NCI-H146 (cell line): ENCODE measurements at regions not wholly inside any gene's neighbourhood (a gene's known extent, or its start where the extent isn't known, plus 50 kb on each side); places are given as distances from the start of the nearest gene placed in this dataset.
A peak's percentile ranks its signal among the peaks of the same experiment; 100 is the strongest.
"Not testable (repeated sequence)": the region's sequence is repeated elsewhere in the genome, so short reads cannot be mapped to it uniquely, and the experiment has no call there.

Source experiments
- DNase-seq: peaks from one replicate; lab custom pipeline; 2025; lab: John Stamatoyannopoulos, UW

DNA sequence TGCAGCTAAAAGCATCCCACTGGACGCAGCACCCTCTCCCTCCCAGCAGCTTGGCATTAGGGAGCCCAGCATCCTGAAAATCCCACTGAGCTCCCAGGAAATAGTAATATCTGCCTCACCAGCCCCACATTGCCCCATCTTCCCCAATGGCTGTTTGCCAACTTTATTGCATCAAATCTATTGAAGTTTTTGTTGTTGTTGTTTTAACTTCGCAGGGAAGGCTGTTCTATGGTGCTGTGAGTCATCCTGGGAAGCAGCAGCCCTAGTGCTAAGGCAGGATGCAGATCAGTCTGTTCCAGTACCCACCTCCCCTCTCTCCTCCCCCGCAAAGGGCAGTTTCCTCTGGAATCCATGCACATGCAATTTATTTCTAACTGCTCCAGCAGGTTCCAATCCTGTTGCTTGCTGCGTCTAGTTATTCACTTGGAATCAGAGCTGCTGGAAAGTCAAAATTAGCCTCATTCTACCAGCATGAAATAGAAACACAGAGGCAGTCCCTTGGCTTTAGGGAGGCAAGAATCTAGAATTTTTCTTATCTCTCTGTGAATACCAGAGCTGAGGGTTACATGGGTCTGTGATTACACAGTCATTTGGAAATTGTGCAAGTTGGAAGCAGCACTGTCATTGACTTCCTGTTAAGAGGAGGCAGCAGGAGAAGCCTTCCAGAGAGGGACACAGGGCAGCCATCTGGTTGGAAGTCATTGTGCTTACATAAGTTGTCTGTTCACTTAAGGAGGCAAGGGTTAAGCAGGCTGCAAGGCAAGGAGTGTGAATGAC lies 115.9 kb upstream of the CACUL1 start:
- no peak for DNase-seq

DNA sequence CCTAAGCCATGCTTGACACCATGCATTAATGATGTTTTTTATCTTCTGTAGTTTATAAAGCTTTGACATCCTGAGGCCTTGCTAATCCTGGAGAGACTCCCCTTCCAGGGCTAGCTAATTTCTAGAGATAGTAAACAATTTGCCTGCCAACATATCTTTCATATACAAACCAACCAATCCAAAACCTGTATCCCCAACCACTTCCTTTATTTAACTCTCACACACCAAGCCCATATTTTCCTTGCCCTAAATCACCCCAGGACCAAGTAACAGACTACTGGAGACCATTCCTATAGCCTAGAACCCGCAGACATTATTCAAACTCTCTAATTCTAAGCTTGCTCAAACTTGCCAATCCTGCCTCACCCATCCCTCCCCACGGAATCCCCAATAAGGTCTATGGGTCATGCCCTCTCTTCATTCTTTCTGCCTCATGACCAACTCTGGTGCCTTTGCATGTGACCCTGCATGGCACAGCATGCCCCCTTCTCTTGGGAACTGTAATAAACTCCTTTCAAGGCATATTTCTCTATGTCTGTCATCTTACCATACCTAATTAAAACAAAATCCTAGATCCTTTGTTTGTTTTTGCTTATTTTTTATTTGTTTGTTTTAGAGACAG lies 116.6 kb upstream of the CACUL1 start:
- DNase-seq = no peak

DNA sequence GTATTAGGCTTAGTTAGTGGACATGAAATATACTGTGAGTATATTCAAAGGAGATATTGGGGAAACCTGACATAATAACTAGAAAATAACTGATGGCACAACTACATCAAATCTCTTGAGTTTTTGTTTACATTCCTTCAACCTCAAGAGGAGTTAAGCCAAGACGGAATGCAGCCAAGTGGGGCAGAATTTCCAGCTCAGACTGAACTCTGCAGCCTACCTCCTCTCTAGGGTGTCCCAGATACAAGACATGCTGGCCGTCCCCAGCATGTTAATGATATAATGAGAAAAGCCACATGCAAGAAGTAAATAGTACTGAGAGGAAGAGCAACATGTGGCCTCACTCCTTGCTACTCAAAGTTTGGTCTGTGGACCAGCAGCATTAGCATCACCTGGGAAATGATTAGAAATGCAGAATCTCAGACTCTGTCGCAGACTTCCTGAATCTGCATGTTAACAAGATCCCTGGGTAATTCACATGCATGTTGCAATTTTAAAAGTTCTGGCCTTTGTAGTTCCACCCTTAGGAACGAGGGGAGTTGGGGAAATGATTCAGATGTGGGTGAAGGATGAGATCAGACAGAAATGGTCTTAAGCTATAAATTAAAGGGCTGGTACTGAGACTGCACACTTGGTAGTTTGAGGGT lies 118.4 kb upstream of the CACUL1 start:
- no peak for DNase-seq

DNA sequence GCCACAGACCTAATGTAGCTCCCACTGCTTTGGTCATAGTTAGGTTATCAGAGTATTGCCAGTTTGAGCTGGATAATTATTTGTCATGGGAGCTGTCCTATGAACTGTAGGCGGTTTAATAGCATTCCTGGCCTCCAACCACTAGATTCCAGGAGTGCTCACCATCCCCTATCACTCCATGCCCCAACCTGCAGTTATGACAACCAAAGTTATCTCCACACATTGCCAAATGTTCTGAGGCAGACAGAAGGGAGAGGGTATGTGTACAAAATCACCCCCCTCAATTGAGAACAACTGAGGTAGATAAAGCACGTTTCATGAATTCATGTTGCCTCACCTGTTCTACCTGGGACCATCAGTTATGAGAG lies 119.0 kb upstream of the CACUL1 start:
- no peak for DNase-seq

DNA sequence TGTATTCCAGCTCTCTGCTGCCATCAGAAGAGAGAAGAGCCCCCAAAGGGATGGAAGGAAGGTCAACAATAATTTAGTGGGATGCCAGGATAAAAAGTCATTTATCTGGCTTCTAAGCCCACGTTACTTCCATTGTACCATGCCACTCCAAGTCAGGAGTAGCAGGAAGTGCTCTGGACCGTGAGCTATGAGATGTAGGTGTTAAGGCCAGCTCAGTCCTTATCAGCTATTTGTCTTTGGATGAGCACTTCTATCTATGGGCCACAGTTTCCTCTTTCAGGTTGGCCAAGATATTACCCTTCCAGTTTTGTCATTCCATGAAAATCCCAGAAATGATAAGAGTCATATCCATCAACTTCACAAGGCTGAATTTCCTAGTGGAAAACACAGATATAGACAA lies 119.4 kb upstream of the CACUL1 start:
- no peak for DNase-seq

DNA sequence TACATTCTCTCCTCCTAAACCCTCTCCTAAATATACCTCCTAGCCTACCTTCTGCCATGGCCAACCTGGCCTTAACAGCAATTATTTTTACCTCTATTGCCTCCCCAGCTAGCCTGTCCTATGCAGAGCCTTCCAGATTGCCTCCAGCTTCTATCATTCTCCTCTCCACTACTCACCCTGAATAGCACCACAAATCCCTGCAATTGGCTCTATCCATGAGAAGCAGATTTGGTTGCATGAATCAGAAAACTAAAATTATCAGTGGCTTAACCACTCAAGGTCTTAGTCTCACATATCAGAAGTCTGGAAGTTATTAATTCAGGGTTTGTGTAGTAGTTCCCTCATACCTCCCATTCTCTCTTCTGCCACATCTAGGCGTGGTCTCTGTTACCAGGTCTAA lies 120.3 kb upstream of the CACUL1 start:
- DNase-seq = no peak

DNA sequence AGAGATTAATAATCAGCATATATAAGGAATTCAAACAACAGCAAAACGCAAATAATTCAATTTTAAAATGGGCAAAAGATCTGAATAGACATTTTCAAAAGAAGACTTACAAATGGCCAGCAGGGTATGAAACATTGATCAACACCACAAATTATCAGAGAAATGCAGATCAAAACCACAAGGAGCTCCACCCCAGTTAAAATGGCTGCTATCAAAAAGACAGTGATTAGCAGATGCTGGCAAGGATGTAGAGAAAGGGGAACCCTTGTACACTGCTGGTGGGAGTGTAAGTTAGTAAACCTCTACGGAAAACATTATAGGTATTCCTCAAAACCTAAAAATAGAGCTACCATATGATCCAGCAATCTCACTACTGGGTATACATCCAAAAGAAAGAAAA lies 128.0 kb upstream of the CACUL1 start:
- no peak for DNase-seq

DNA sequence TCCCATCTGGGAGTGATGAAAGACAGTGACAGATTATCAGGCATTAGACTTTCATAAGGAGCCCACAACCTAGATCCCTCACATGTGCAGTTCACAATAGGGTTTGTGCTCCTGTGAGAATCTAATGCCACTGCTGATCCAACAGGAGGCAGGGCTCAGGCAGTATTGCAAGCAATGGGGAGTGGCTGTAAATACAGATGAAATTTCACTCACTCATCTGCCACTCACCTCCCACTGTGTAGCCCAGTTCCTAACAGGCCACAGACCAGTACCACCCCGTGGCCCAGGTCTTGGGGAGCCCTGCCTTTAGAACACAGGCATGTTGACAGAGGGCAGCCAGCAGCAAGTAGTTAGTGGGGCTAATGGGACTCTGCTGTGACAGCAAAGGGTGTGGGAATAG lies 137.3 kb upstream of the NANOS1 start:
- DNase-seq = no peak

DNA sequence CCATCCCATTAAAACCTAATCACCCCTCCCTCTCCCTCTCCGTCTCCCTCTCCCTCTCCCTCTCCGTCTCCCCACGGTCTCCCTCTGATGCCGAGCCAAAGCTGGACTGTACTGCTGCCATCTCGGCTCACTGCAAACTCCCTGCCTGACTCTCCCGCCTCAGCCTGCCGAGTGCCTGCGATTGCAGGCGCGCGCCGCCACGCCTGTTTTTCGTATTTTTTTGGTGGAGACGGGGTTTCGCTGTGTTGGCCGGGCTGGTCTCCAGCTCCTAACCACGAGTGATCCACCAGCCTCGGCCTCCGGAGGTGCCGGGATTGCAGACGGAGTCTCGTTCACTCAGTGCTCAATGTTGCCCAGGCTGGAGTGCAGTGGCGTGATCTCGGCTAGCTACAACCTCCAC lies 134.6 kb upstream of the NANOS1 start:
- DNase-seq = not testable (repeated sequence)

DNA sequence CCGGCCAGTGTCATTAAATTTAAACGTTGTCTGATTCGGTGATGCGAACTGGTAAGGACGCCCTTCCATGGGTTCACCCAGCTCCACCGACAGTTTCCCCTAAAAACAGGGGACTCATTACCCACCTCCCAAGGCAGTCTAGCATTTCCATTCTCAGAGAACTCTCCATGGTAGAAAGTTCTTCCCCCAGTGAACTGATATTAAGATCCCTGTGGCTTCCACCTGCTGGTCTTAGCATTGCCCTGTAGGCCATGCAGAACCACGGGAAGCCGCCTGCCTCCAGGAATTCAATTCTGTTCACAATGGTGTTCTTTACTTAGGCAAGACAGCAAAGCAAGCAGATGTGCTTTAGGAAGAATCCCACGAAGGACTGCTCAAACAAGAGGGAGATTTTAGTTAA lies 128.9 kb upstream of the NANOS1 start:
- peak; percentile 7 for DNase-seq

DNA sequence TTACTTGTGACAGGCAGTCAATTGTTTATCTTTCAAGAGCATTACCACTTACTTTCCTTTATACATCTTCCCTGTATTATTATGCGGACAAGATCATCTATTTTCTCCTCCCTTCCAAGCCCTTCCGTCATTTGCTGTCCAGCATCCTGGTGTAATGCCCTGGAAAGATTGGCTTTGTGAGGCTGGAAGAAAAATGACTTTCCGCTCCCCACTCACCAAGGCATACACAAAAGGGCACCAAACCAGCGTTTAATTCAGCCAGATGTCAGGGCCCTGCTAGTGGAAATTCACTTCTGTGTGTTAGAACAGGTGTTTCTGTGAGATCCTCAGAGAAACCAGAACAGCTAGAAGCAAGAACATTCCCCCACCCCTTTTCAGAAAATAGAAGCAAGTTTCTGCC lies 128.1 kb upstream of the NANOS1 start:
- DNase-seq = no peak

DNA sequence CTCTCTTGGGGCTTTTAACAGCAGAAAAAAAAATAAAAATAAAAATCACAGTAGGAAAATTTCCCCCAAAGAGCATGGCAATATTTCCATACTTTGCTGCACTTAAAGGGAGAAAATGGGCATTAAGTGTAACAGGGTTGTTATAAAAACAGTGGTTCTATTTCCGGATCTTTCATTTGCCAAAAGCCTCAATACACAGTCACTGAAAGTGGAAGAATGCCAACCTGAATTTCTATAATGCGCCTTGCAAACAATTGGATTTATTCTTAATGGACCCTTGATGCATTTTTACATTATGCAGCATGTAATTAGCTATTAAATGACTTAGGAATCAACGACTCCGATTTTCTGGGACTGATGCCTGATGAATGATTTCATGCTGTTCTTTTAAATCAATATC lies 127.6 kb upstream of the NANOS1 start:
- no peak for DNase-seq

DNA sequence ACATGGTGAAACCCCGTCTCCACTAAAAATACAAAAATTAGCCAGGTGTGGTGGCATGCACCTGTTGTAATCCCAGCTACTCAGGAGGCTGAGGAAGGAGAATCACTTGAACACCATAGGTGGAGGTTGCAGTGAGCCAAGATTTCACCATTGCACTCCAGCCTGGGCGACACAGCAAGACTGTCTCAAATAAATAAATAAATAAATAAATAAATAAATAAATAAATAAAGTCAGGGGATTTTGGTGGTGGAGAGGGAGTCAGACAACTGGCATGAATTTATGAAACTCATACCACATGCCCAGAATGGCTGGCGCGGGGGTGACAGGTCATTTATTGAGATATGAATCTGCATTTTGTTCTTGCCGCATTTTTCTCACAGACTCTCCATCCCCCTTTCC lies 126.9 kb upstream of the NANOS1 start:
- DNase-seq = not testable (repeated sequence)

DNA sequence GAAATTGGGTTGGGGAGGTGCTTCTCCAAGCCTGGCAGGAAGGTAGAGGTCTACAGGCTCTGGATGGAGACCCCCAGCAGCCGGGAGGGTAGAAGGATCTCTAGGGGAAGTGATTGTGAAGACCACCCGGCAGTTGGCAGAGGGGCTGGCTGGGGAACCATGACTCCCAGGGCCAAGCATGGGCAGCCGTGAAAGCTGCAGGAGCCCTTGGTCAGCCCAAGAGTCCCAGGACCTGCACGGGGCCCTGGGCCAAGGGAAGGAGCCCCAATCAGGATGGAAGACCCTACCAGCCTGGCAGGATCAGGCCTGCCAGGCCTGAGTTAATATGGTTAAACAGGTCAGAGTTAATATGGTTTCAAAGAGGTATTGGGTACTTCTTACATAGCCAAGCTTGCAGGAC lies 126.3 kb upstream of the NANOS1 start:
- DNase-seq = no peak

DNA sequence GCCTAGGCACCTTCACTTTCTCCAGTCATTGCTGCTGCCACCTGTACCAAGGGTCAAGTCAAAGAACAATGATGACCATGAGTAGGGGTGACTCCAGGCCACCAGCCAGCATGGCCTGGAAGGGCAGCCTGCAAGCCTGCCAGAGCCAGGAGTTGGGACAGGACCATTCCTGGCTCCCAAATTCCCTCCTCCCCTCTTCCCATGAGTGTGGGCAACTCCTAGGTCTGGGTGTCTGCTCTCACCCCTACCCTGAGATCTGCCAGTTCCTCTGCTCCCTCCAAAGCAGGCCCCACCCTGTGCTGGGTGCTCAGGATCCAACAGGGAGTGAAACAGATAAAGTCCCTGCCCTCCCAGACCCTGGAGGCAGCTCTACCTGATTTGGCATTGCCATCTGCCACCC lies 125.8 kb upstream of the NANOS1 start:
- DNase-seq = no peak

DNA sequence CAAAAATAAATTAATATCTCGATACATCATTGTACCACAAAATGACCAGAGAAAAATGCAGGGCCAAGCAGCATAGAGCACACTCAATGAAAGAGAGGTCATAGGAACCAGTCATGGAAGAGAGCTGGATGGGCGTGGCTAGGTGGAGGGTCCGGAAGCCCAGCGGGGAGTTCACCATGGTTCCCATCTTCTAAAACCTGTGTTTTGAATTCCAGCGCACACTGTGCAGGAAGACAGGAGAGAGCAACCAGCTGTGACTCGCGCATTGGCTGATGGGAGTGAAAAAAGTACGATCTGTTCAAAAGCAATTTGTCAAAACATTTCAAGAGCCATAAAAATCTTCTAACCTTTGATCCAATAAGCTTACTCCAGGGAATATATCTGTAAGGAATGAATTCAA lies 125.2 kb upstream of the NANOS1 start:
- DNase-seq = peak; percentile 6

DNA sequence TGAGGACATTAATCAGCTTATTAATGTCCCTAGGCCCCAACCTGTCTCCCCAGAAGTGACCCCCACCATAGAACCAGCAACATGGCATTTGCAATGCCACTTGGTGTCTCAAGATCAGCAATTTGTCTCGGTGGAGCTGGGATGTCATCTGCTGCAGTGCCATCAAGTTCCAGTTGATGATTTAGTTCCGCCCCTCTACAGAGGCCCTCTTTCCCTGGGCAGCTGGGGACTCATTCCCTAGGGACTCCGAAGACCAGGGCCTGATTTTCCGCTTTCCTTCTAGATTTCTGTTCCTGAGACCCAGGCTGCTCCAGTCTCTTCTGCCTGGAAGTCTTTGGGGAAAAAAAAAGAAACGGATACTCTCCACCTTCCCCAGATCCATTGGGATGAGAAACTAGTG lies 122.5 kb upstream of the NANOS1 start:
- no peak for DNase-seq

DNA sequence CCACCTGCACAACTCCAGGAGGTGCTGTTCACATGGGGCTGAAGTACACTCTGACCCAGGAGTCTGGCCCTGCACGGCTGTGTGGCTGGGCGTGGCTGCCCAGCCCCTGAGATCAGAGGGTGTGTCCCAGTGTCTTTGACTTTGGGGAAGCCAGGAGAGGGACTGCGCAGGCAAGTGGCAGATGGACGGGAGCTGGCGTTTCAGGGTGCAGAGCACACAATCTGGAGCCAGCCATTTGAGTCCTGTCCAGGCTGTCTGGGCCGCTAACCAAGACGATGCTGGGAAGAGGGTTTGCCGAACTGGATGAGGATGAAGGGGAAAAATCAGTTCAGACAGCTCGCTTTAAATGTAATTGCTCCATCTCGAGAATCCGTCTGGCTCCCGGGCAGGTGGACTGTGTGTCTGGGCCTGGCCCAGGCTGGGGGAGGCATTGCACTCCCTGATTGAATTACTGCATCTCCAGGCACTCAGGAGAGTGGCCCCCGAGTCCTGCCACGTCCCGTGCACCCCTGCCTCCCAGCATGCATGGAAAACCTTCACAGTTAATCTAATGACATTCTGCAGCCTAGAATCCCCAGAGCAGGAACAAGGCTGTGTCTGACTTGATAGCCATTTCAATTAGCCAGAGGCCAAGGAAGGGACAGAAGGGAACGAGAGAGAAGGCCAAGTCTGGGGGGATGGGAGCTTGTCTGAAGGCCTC lies 120.8 kb upstream of the NANOS1 start:
- DNase-seq = no peak

DNA sequence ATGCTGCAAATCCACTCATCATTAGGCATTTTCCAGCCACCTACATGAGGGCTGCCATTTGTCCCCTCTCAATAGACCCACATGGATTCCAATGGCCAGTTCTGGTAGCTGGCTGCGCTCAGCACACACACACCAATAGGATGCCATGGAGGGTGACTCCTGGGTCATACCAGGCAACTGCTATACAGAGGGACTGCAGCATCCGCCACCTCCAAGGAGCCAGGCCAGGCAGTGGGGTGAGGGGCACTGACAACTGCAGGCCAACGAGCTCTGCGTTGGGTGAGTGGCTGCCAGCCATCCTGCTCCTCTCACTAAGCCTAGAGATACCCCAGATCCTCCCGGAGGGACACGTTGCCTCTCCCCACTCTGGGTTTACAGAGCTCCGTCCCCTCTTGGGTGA lies 118.8 kb upstream of the NANOS1 start:
- no peak for DNase-seq

DNA sequence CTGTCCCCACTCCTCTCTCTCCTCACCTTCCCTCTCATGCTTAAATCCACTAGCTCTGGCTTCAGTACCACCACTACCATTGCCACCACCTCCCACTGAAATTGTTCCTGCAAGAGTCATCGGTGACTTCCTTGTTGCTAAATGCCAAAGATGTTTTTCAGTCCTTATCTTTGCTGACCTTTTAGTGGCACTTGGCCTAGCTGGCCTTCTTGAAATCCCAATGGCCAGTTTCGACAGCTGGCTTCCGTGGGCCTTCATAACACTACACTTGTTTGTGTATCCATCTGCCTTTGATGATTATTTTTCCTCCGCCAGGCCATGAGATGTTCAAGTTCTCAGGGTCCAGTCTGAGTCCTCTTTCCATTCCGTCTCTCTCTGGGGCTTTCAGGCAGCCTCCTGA lies 118.2 kb upstream of the NANOS1 start:
- DNase-seq = no peak

DNA sequence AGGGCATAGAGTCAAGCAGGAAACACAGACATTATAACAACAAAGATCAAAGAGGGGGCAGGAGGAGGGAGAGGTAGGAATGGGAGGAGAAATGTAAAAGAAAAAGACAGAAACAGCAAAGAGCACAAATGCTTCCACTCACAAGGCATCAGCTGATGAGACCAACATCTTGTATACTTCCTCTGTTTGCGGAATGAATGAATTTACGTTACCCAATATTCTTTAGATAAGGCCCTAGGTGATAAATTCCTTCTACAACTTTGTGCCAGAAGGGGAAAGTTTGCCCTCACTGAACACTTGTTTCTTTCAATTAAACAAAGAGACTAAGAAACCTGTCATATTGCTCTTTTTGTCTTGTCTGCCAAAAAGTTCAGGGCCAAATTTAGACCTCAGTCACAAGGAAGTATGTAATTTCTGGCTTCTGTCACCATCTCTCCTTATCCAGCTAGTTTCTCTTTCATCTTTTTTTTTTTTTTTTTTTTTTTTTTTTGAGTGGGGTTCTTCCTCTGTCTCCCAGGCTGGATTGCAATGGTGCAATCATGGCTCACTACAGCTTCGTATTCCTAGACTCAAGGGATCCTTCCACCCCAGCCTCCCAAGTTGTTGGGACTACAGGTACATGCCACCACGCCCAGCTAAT lies 116.4 kb upstream of the NANOS1 start:
- DNase-seq = no peak

DNA sequence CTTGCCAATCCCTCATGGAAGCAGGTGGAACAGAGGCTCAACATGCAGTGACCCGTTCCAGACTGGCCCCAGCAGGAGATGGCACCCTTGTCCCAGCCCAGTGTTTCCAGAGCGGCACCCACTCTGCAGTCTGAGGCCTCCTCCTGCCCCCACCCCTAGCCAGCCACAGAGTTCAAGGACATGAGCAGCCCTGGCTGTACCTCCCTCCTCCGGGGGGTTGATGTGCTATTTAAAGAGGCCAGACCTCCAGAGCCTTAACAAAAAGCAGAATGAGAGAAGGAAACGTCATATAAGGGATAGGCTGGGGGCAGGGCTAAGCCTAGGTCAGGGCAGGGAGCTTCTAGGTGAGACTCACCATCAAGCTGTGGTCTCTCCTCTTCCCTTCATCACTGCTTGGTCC lies 115.7 kb upstream of the NANOS1 start:
- DNase-seq = no peak

DNA sequence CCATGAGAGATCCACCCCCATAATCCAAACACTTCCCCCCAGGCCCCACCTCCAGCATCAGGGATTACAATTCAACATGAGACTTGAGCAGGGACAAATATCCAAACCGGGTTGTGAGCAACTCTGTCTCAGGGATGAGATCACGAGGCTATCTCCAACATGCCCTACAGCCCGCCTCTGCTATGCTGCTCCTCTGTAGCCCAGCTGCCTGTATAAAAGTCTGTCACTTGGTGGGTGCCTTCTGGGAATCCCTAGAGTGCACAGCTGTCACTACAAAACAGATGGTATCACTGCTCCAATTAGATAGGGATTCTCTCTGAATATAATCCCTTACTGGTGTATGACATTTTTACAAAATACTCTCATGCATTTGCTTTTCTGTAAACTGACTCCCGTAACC lies 114.9 kb upstream of the NANOS1 start:
- DNase-seq = no peak
